ENCODE measurements at regions not wholly inside any gene's neighbourhood (a gene's known extent, or its start where the extent isn't known, plus 50 kb on each side); places are given as distances from the start of the nearest gene placed in this dataset.

DNA sequence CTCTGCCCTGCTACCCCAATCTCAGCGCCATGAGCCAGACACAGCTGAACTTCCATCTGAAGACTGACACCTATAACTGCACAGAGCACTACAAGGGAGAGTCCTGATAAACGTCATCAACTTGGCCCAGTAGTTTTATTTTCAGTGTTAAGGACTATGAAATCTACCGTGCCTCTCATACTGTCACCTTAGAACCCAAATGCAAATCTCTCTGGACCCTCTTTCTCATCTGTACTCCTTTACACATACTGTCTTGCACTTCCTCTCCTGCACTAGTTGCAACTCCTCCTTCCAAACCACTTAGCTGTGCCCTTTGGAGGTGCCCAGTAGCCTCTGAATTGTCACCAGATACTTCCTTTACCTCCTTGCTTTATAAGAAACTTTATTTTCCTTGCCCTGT, 420.2 kb upstream of the CNKSR2 start:
- TF ChIP-seq, protein P1, sequence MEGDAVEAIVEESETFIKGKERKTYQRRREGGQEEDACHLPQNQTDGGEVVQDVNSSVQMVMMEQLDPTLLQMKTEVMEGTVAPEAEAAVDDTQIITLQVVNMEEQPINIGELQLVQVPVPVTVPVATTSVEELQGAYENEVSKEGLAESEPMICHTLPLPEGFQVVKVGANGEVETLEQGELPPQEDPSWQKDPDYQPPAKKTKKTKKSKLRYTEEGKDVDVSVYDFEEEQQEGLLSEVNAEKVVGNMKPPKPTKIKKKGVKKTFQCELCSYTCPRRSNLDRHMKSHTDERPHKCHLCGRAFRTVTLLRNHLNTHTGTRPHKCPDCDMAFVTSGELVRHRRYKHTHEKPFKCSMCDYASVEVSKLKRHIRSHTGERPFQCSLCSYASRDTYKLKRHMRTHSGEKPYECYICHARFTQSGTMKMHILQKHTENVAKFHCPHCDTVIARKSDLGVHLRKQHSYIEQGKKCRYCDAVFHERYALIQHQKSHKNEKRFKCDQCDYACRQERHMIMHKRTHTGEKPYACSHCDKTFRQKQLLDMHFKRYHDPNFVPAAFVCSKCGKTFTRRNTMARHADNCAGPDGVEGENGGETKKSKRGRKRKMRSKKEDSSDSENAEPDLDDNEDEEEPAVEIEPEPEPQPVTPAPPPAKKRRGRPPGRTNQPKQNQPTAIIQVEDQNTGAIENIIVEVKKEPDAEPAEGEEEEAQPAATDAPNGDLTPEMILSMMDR (IDR thresholded peaks at IDR 0.05) = no peak
- no peak for TF ChIP-seq POLR2AphosphoS5 (IDR thresholded peaks at IDR 0.05)

All from sigmoid colon (tissue), 4 donors.